ENCODE measurements at regions not wholly inside any gene's neighbourhood (a gene's known extent, or its start where the extent isn't known, plus 50 kb on each side); places are given as distances from the start of the nearest gene placed in this dataset.

GRCh38 chr1:219304227-219305226, 130.8 kb downstream of the LYPLAL1 start:
- no peak for DNase-seq

- no peak for DNase-seq
Measured at GRCh38 chr1:219302697-219303096, 129.0 kb downstream of the LYPLAL1 start.

- no peak for DNase-seq
Measured at GRCh38 chr1:219299420-219299819, 125.7 kb downstream of the LYPLAL1 start.

GRCh38 chr1:219298571-219299148, 125.0 kb downstream of the LYPLAL1 start:
- DNase-seq: no peak

- no peak for DNase-seq
Measured at GRCh38 chr1:219296430-219297355, 123.0 kb downstream of the LYPLAL1 start.

- no peak for DNase-seq
Measured at GRCh38 chr1:219294251-219294650, 120.6 kb downstream of the LYPLAL1 start.

GRCh38 chr1:219293410-219293809, 119.7 kb downstream of the LYPLAL1 start:
- DNase-seq: no peak

GRCh38 chr1:219292999-219293398, 119.3 kb downstream of the LYPLAL1 start:
- DNase-seq: no peak

GRCh38 chr1:219292341-219292740, 118.7 kb downstream of the LYPLAL1 start:
- no peak for DNase-seq

- no peak for DNase-seq
Measured at GRCh38 chr1:219289171-219289570, 115.5 kb downstream of the LYPLAL1 start.

GRCh38 chr1:219283541-219283940, 109.9 kb downstream of the LYPLAL1 start:
- no peak for DNase-seq

- DNase-seq: no peak
Measured at GRCh38 chr1:219281831-219282230, 108.2 kb downstream of the LYPLAL1 start.

- no peak for DNase-seq
Measured at GRCh38 chr1:219279017-219279770, 105.5 kb downstream of the LYPLAL1 start.

GRCh38 chr1:219278288-219278687, 104.6 kb downstream of the LYPLAL1 start:
- no peak for DNase-seq

GRCh38 chr1:219277304-219278105, 103.8 kb downstream of the LYPLAL1 start:
- no peak for DNase-seq

- DNase-seq: no peak
Measured at GRCh38 chr1:219276049-219276738, 102.5 kb downstream of the LYPLAL1 start.

- no peak for DNase-seq
Measured at GRCh38 chr1:219273088-219273686, 99.5 kb downstream of the LYPLAL1 start.

GRCh38 chr1:219271818-219272535, 98.3 kb downstream of the LYPLAL1 start:
- no peak for DNase-seq

GRCh38 chr1:219269171-219269570, 95.5 kb downstream of the LYPLAL1 start:
- no peak for DNase-seq

GRCh38 chr1:219266524-219266923, 92.8 kb downstream of the LYPLAL1 start:
- no peak for DNase-seq
